DND-41 (cell line): ENCODE measurements at regions not wholly inside any gene's neighbourhood (a gene's known extent, or its start where the extent isn't known, plus 50 kb on each side); places are given as distances from the start of the nearest gene placed in this dataset.

Experiments used
- ATAC-seq: fragments of 200-7000 bp; cut with Tn5 transposase; 3 replicates; pipeline ENCODE4 v1.9.1; 2021; ENCODE audit warnings: low read depth; ENCODE audit not compliant: insufficient read depth
- DNase-seq: peaks from one replicate; pipeline ENCODE4 v3.0.0-alpha.2; 2020
- H2AFZ ChIP-seq: 2 replicates; pipeline ENCODE4 v1.6.0; 2012; ENCODE audit warnings: low read depth, low read length
- H3K27ac ChIP-seq: 2 replicates; pipeline ENCODE4 v1.5.1; 2012; ENCODE audit warnings: low read length, inconsistent platforms
- H3K27me3 ChIP-seq: fragments of 200-600 bp; sonication (generic); 2 replicates; pipeline ENCODE4 v1.6.0; 2012; ENCODE audit warnings: low read length, mild to moderate bottlenecking, inconsistent platforms; ENCODE audit not compliant: insufficient read depth, poor library complexity
- H3K36me3 ChIP-seq: 2 replicates; pipeline ENCODE4 v1.5.1; 2012; ENCODE audit warnings: low read length, inconsistent platforms; ENCODE audit not compliant: insufficient read depth
- H3K4me1 ChIP-seq: 2 replicates; pipeline ENCODE4 v1.5.1; 2012; ENCODE audit warnings: mild to moderate bottlenecking, low read length; ENCODE audit not compliant: insufficient read depth
- H3K4me2 ChIP-seq: 2 replicates; pipeline ENCODE4 v1.6.0; 2012; ENCODE audit warnings: mild to moderate bottlenecking, moderate library complexity, low read length, inconsistent platforms; ENCODE audit not compliant: insufficient read depth
- H3K4me3 ChIP-seq, 2 experiments: fragments of 200-600 bp in 1 of 2; shearing (Covaris generic) in 1 of 2; 2 replicates each; pipeline ENCODE4 v1.5.1; 2012 to 2016; ENCODE audit warnings: inconsistent platforms in 2 of 2, low read length in 2 of 2, mild to moderate bottlenecking in 2 of 2, low read depth in 1 of 2, moderate library complexity in 1 of 2
- H3K79me2 ChIP-seq: 2 replicates; pipeline ENCODE4 v1.6.0; 2012; ENCODE audit warnings: low read length, inconsistent platforms; ENCODE audit not compliant: insufficient read depth
- H3K9ac ChIP-seq: 2 replicates; pipeline ENCODE4 v1.6.0; 2012; ENCODE audit warnings: low read depth, mild to moderate bottlenecking, inconsistent platforms, low read length, moderate library complexity
- H3K9me3 ChIP-seq: 2 replicates; pipeline ENCODE4 v1.5.1; 2012; ENCODE audit warnings: low read length, moderate library complexity, mild to moderate bottlenecking, inconsistent platforms; ENCODE audit not compliant: insufficient read depth, severe bottlenecking
- H4K20me1 ChIP-seq: 2 replicates; pipeline ENCODE4 v1.6.0; 2012; ENCODE audit warnings: low read length; ENCODE audit not compliant: insufficient read depth
- CTCF ChIP-seq: IDR thresholded peaks from 2 replicates; pipeline ENCODE4 v1.5.1; 2012; ENCODE audit warnings: borderline replicate concordance, low read length, moderate library complexity, mild to moderate bottlenecking; ENCODE audit not compliant: poor library complexity, severe bottlenecking; ENCODE audit errors: extremely low read depth
- EZH2 ChIP-seq: IDR thresholded peaks from 3 replicates; pipeline ENCODE4 v1.6.1; 2012; ENCODE audit warnings: borderline replicate concordance, low read depth, mild to moderate bottlenecking, moderate library complexity, low read length, inconsistent platforms; ENCODE audit not compliant: severe bottlenecking

DNA sequence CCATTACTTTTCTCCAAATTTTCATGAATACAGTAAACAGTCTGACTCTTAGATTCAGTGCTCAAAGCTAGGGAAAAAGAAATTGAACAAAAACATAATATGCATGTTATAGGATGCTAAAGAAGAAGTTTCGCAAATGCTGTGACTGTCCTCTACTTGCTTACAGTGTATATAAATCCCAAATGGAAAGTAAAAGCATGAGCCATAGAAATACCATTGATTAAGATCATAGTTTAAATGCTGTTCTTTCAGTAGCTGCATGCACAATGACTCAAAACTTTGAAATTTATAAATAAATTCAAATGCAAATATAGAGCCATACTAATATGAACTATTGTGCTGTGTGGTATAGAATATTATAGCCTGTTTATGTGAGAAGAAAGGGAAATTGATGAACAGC, 1113.9 kb upstream of the ACVR2A start:
- TF ChIP-seq EZH2: no peak
- no peak for TF ChIP-seq CTCF
- H3K4me2 ChIP-seq: no peak overlapping the region
- no peaks in the 10 kb centered on the region for H3K9me3 ChIP-seq
- no peaks in the 10 kb centered on the region for H3K36me3 ChIP-seq
- no peaks in the 10 kb centered on the region for H3K79me2 ChIP-seq
- DNase-seq: no peak
- ATAC-seq: no peak
- H3K4me3 ChIP-seq: no peak overlapping the region
- no peak overlapping the region for H3K9ac ChIP-seq
- H3K27me3 ChIP-seq: no peaks in the 10 kb centered on the region
- no peak overlapping the region for H2AFZ ChIP-seq
- no peaks in the 10 kb centered on the region for H4K20me1 ChIP-seq
- H3K4me1 ChIP-seq: no peaks in the 10 kb centered on the region
- H3K27ac ChIP-seq: no peak overlapping the region

DNA sequence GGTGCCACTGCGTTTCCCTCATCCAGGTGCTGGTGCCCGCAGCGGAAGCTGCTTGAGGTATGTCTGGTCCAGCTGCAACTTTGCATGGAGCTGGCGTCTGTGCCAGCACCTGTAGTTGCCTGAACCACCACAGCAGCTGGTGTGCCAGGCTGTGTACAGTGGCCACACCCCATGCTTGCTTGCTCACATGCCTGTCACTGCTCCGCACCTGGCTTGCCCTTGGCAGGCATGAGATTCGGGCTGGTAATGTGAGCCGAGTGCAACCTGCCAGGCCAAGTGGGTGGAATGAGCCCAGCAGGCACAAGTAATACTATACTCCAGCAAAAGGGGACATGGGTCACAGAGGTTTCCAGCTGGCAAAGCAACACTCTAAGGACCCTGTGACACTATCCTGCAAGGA, 1123.3 kb upstream of the ACVR2A start:
- no peak for TF ChIP-seq EZH2
- no peak for TF ChIP-seq CTCF
- Histone ChIP-seq H3K27me3 (no peaks in the 10 kb centered on the region), H3K79me2 (no peaks in the 10 kb centered on the region), H4K20me1 (no peaks in the 10 kb centered on the region), H3K36me3 (no peaks in the 10 kb centered on the region), H3K27ac (no peak overlapping the region), H3K9ac (no peak overlapping the region), H3K9me3 (peaks cover 22% of the 10 kb centered on the region), H3K4me3 (no peak overlapping the region), H2AFZ (no peak overlapping the region), H3K4me2 (no peak overlapping the region), H3K4me1 (no peaks in the 10 kb centered on the region)
- ATAC-seq (no peak), DNase-seq (no peak)

- H3K27me3 ChIP-seq: no peaks in the 10 kb centered on the region
- H3K9ac ChIP-seq: no peak overlapping the region
- H4K20me1 ChIP-seq: no peaks in the 10 kb centered on the region
- peaks cover 22% of the 10 kb centered on the region for H3K9me3 ChIP-seq
- no peak for ATAC-seq
- no peaks in the 10 kb centered on the region for H3K4me1 ChIP-seq
- DNase-seq: no peak
- H3K36me3 ChIP-seq: no peaks in the 10 kb centered on the region
- no peak overlapping the region for H3K4me2 ChIP-seq
- no peaks in the 10 kb centered on the region for H3K79me2 ChIP-seq
- H3K27ac ChIP-seq: no peak overlapping the region
- TF ChIP-seq CTCF: no peak
- TF ChIP-seq EZH2: no peak
- H3K4me3 ChIP-seq: no peak overlapping the region
- no peak overlapping the region for H2AFZ ChIP-seq
Observed at GRCh38 chr2:146720170-146720569, 1124.7 kb upstream of the ACVR2A start.

GRCh38 chr2:146716591-146716990, 1128.2 kb upstream of the ACVR2A start:
- Histone ChIP-seq H3K9ac (no peak overlapping the region), H3K9me3 (peaks cover 15% of the 10 kb centered on the region), H3K4me1 (no peaks in the 10 kb centered on the region), H3K4me3 (no peak overlapping the region), H3K27ac (no peak overlapping the region), H3K27me3 (no peaks in the 10 kb centered on the region), H3K79me2 (no peaks in the 10 kb centered on the region), H3K36me3 (no peaks in the 10 kb centered on the region), H3K4me2 (no peak overlapping the region), H4K20me1 (no peaks in the 10 kb centered on the region), H2AFZ (no peak overlapping the region)
- ATAC-seq: no peak
- TF ChIP-seq CTCF (no peak), EZH2 (no peak)
- DNase-seq: no peak
